ENCODE measurements at regions not wholly inside any gene's neighbourhood (a gene's known extent, or its start where the extent isn't known, plus 50 kb on each side); places are given as distances from the start of the nearest gene placed in this dataset.

GRCh38 chr9:135220601-135221575 is 133.4 kb downstream of the OLFM1 start:
- DNase-seq: no peak

GRCh38 chr9:135221576-135221950 is 134.1 kb downstream of the OLFM1 start:
- DNase-seq: no peak

- no peak for DNase-seq
Observed at GRCh38 chr9:135221951-135222631, 134.6 kb downstream of the OLFM1 start.

- DNase-seq: no peak
Observed at GRCh38 chr9:135222881-135223760, 135.7 kb downstream of the OLFM1 start.

GRCh38 chr9:135223831-135224230 is 136.4 kb downstream of the OLFM1 start:
- DNase-seq: no peak

- no peak for DNase-seq
Observed at GRCh38 chr9:135224286-135224877, 136.9 kb downstream of the OLFM1 start.

GRCh38 chr9:135224921-135225541 is 137.6 kb downstream of the OLFM1 start:
- DNase-seq: no peak

GRCh38 chr9:135225619-135226228 is 138.3 kb downstream of the OLFM1 start:
- DNase-seq: no peak

- DNase-seq: no peak
Observed at GRCh38 chr9:135226369-135227050, 139.0 kb downstream of the OLFM1 start.

- DNase-seq: no peak
Observed at GRCh38 chr9:135227641-135228251, 140.3 kb downstream of the OLFM1 start.

GRCh38 chr9:135228345-135228982 is 141.0 kb downstream of the OLFM1 start:
- no peak for DNase-seq

GRCh38 chr9:135228983-135229625 is 141.6 kb downstream of the OLFM1 start:
- DNase-seq: no peak

- DNase-seq: no peak
Observed at GRCh38 chr9:135229701-135230385, 142.4 kb downstream of the OLFM1 start.

- no peak for DNase-seq
Observed at GRCh38 chr9:135230386-135230765, 142.9 kb downstream of the OLFM1 start.

GRCh38 chr9:135230817-135231520 is 143.5 kb downstream of the OLFM1 start:
- no peak for DNase-seq

GRCh38 chr9:135239100-135239768 is 151.8 kb downstream of the OLFM1 start:
- no peak for DNase-seq

GRCh38 chr9:135239769-135240141 is 152.3 kb downstream of the OLFM1 start:
- no peak for DNase-seq

GRCh38 chr9:135240222-135240621 is 152.8 kb downstream of the OLFM1 start:
- no peak for DNase-seq
